RPMI8226 (cell line): ENCODE measurements at regions not wholly inside any gene's neighbourhood (a gene's known extent, or its start where the extent isn't known, plus 50 kb on each side); places are given as distances from the start of the nearest gene placed in this dataset.
"Not testable (repeated sequence)": the region's sequence is repeated elsewhere in the genome, so short reads cannot be mapped to it uniquely, and the experiment has no call there.

Source experiments
- DNase-seq: peaks from one replicate; pipeline ENCODE4 v3.0.0-alpha.2; 2015

- no peak for DNase-seq
Measured at GRCh38 chr3:106125321-106125720, 256.5 kb upstream of the CBLB start.

- no peak for DNase-seq
Measured at GRCh38 chr3:106126067-106126845, 257.4 kb upstream of the CBLB start.

GRCh38 chr3:106126846-106127235 is 258.0 kb upstream of the CBLB start:
- no peak for DNase-seq

GRCh38 chr3:106129939-106130338 is 261.1 kb upstream of the CBLB start:
- DNase-seq, result no peak

- DNase-seq, result no peak
Measured at GRCh38 chr3:106130384-106131198, 261.8 kb upstream of the CBLB start.

- no peak for DNase-seq
Measured at GRCh38 chr3:106135451-106136160, 266.8 kb upstream of the CBLB start.

- DNase-seq, result no peak
Measured at GRCh38 chr3:106139826-106140225, 271.0 kb upstream of the CBLB start.

GRCh38 chr3:106140431-106140830 is 271.6 kb upstream of the CBLB start:
- no peak for DNase-seq

GRCh38 chr3:106144030-106144429 is 275.2 kb upstream of the CBLB start:
- DNase-seq, result no peak

GRCh38 chr3:106148440-106149082 is 279.7 kb upstream of the CBLB start:
- DNase-seq, result not testable (repeated sequence)

- DNase-seq, result no peak
Measured at GRCh38 chr3:106157411-106157810, 288.6 kb upstream of the CBLB start.

GRCh38 chr3:106160396-106160795 is 291.6 kb upstream of the CBLB start:
- DNase-seq, result no peak

- no peak for DNase-seq
Measured at GRCh38 chr3:106161246-106161645, 292.4 kb upstream of the CBLB start.

- DNase-seq, result no peak
Measured at GRCh38 chr3:106167728-106168127, 298.9 kb upstream of the CBLB start.

GRCh38 chr3:106168962-106169750 is 300.3 kb upstream of the CBLB start:
- no peak for DNase-seq

GRCh38 chr3:106170636-106171035 is 301.8 kb upstream of the CBLB start:
- no peak for DNase-seq

GRCh38 chr3:106172101-106172500 is 303.3 kb upstream of the CBLB start:
- DNase-seq, result no peak

GRCh38 chr3:106172780-106173179 is 304.0 kb upstream of the CBLB start:
- no peak for DNase-seq

- no peak for DNase-seq
Measured at GRCh38 chr3:106175276-106175675, 306.5 kb upstream of the CBLB start.

- DNase-seq, result no peak
Measured at GRCh38 chr3:106176734-106177133, 307.9 kb upstream of the CBLB start.

- no peak for DNase-seq
Measured at GRCh38 chr3:106182950-106183511, 314.2 kb upstream of the CBLB start.
